HCT116 (cell line): ENCODE measurements at regions not wholly inside any gene's neighbourhood (a gene's known extent, or its start where the extent isn't known, plus 50 kb on each side); places are given as distances from the start of the nearest gene placed in this dataset.

Source experiments
- CBX3 ChIP-seq: IDR thresholded peaks from 2 replicates; pipeline ENCODE4 v1.6.1; 2012; ENCODE audit warnings: low read depth
- CEBPB ChIP-seq: IDR thresholded peaks from 2 replicates; pipeline ENCODE4 v1.6.1; 2012; ENCODE audit warnings: low read depth
- CTCF ChIP-seq, 3 experiments: fragments of 200-600 bp in 1 of 3; sonication (generic) in 1 of 3; IDR thresholded peaks in 2 of 3; conservative IDR thresholded peaks in 1 of 3; 2 replicates each; pipeline ENCODE4 v1.5.1; 2012 to 2017; ENCODE audit warnings: low read depth in 2 of 3, low read length in 2 of 3, antibody characterized with exemption in 1 of 3, borderline replicate concordance in 1 of 3, control low read depth in 1 of 3, mild to moderate bottlenecking in 1 of 3, mixed read lengths in 1 of 3, mixed run types in 1 of 3, moderate library complexity in 1 of 3; ENCODE audit not compliant: insufficient read depth in 1 of 3
- ELF1 ChIP-seq: IDR thresholded peaks from 2 replicates; pipeline ENCODE4 v1.6.1; 2012; ENCODE audit warnings: low read depth, borderline replicate concordance
- EZH2 ChIP-seq: fragments of 200-600 bp; sonication (generic); IDR thresholded peaks from 2 replicates; pipeline ENCODE4 v1.6.1; 2017; ENCODE audit warnings: antibody characterized with exemption, mixed run types
- JUND ChIP-seq: IDR thresholded peaks from 2 replicates; pipeline ENCODE4 v1.6.1; 2012
- MAX ChIP-seq: IDR thresholded peaks from 2 replicates; pipeline ENCODE4 v1.6.1; 2012
- POLR2A ChIP-seq: IDR thresholded peaks from 2 replicates; pipeline ENCODE4 v1.7.0; 2011; ENCODE audit warnings: borderline replicate concordance; ENCODE audit not compliant: insufficient read depth, insufficient read length; ENCODE audit errors: extremely low read depth
- POLR2AphosphoS5 ChIP-seq: IDR thresholded peaks from 2 replicates; pipeline ENCODE4 v1.6.1; 2011; ENCODE audit warnings: mild to moderate bottlenecking, low read depth, low read length, moderate library complexity
- SP1 ChIP-seq: IDR thresholded peaks from 2 replicates; pipeline ENCODE4 v1.6.1; 2012; ENCODE audit warnings: low read depth
- TF ChIP-seq, protein P1 (sequence below): IDR thresholded peaks from 2 replicates; pipeline ENCODE4 v1.6.1; 2012; ENCODE audit warnings: low read depth

GRCh38 chr3:72593881-72594397, 254.3 kb downstream of the SHQ1 start:
- TF ChIP-seq POLR2AphosphoS5 (no peak), CTCF (IDR thresholded peaks at IDR 0.05 in 2 of 3, conservative IDR thresholded peaks at IDR 0.05 in 1 of 3; ENCODE audit: borderline replicate concordance in 1 of 3, insufficient read depth in 1 of 3, low read depth in 2 of 3, low read length in 2 of 3) (no peak), POLR2A (no peak), CEBPB (no peak), SP1 (no peak), MAX (no peak), JUND (no peak), ELF1 (no peak), EZH2 (no peak), CBX3 (no peak)
- TF ChIP-seq, protein P1, sequence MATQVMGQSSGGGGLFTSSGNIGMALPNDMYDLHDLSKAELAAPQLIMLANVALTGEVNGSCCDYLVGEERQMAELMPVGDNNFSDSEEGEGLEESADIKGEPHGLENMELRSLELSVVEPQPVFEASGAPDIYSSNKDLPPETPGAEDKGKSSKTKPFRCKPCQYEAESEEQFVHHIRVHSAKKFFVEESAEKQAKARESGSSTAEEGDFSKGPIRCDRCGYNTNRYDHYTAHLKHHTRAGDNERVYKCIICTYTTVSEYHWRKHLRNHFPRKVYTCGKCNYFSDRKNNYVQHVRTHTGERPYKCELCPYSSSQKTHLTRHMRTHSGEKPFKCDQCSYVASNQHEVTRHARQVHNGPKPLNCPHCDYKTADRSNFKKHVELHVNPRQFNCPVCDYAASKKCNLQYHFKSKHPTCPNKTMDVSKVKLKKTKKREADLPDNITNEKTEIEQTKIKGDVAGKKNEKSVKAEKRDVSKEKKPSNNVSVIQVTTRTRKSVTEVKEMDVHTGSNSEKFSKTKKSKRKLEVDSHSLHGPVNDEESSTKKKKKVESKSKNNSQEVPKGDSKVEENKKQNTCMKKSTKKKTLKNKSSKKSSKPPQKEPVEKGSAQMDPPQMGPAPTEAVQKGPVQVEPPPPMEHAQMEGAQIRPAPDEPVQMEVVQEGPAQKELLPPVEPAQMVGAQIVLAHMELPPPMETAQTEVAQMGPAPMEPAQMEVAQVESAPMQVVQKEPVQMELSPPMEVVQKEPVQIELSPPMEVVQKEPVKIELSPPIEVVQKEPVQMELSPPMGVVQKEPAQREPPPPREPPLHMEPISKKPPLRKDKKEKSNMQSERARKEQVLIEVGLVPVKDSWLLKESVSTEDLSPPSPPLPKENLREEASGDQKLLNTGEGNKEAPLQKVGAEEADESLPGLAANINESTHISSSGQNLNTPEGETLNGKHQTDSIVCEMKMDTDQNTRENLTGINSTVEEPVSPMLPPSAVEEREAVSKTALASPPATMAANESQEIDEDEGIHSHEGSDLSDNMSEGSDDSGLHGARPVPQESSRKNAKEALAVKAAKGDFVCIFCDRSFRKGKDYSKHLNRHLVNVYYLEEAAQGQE, result no peak
